Gastroesophageal sphincter (tissue), 4 donors: ENCODE measurements at regions not wholly inside any gene's neighbourhood (a gene's known extent, or its start where the extent isn't known, plus 50 kb on each side); places are given as distances from the start of the nearest gene placed in this dataset.

Experiments
- ATAC-seq: fragments of 150-250 bp; one replicate; pipeline ENCODE4 v1.9.1; 2016; ENCODE audit warnings: mild to moderate bottlenecking, moderate library complexity
- H3K27ac ChIP-seq, 4 donors: fragments of 200-600 bp; sonication (generic) in 3 of 4; 1 replicate in 3 of 4; 2 replicates in 1 of 4; pipeline ENCODE4 v1.5.1; 2016 to 2019
- H3K27me3 ChIP-seq: fragments of 200-600 bp; sonication (generic); one replicate; pipeline ENCODE4 v1.5.1; 2019
- H3K36me3 ChIP-seq, 2 donors: fragments of 200-600 bp; sonication (generic); one replicate each; pipeline ENCODE4 v1.5.1; 2019; ENCODE audit warnings: control low read depth in 1 of 2
- H3K4me1 ChIP-seq, 3 donors: fragments of 200-600 bp; sonication (generic); 1 replicate in 2 of 3; 2 replicates in 1 of 3; pipeline ENCODE4 v1.5.1; 2016 to 2019; ENCODE audit warnings: control low read depth in 2 of 3
- H3K4me3 ChIP-seq, 2 donors: fragments of 200-600 bp; sonication (generic); one replicate each; pipeline ENCODE4 v1.5.1; 2019; ENCODE audit warnings: mild to moderate bottlenecking in 1 of 2, moderate library complexity in 1 of 2
- H3K9me3 ChIP-seq, 3 donors: fragments of 200-600 bp; sonication (generic); one replicate each; pipeline ENCODE4 v1.5.1; 2017 to 2019; ENCODE audit warnings: control low read depth in 2 of 3
- EP300 ChIP-seq: sonication (generic); formaldehyde crosslinking; IDR thresholded peaks from one replicate; pipeline ENCODE4 v1.6.1; 2017; ENCODE audit warnings: antibody characterized with exemption, mild to moderate bottlenecking
- POLR2A ChIP-seq, 2 donors: fragments of 450-650 bp; IDR thresholded peaks; one replicate each; pipeline ENCODE4 v1.6.1; 2017; ENCODE audit warnings: antibody characterized with exemption in 2 of 2, mild to moderate bottlenecking in 2 of 2, moderate library complexity in 1 of 2
- POLR2AphosphoS5 ChIP-seq: sonication (generic); formaldehyde crosslinking; IDR thresholded peaks from one replicate; pipeline ENCODE4 v1.6.1; 2017; ENCODE audit warnings: antibody characterized with exemption
- WGBS, 2 donors: methylation state at CpG; one replicate each; pipeline ENCODE4 v1.1.5; 2018; ENCODE audit warnings: low coverage in 1 of 2; 5-methylcytosine and 5-hydroxymethylcytosine counted together
- TF ChIP-seq, protein P1 (sequence below), 4 experiments: fragments of 200-600 bp in 2 of 4; fragments of 450-650 bp in 2 of 4; sonication (generic) in 1 of 4; IDR thresholded peaks; one replicate each; pipeline ENCODE4 v1.5.1; 2017 to 2019; ENCODE audit warnings: antibody characterized with exemption in 4 of 4, mild to moderate bottlenecking in 2 of 4, moderate library complexity in 2 of 4

DNA sequence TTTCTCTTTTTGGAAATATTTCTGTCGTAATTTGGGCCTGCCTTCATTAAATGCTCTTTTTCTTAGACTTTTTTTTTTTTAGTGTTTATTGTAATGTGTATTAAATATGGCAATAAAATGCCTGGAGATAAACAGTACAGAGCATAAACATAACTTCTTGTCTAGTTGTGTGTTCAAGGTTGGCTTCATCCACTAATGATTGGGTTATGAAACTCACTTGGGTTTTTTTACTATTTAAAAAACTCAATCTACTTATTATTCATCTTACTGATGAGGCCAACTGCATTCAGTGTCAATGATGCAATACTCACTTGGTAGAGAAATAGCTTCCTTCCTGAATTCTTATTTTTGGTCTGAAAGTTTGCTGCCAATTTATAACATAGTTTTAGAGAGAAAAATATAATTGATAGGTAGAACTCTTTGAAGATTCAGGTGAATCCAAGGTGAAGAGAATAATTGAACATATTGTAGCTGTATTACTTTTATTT is 144.2 kb upstream of the NABP1 start:
- no peak for TF ChIP-seq POLR2A (IDR thresholded peaks at IDR 0.05)
- Histone ChIP-seq H3K9me3 (no peaks in the 10 kb centered on the region), H3K4me1 (no peaks in the 10 kb centered on the region), H3K4me3 (no peak overlapping the region), H3K36me3 (no peaks in the 10 kb centered on the region), H3K27me3 (no peaks in the 10 kb centered on the region), H3K27ac (no peak overlapping the region)
- ATAC-seq, result no peak
- WGBS, 2 donors, result 78 to 83% methylated on average over 1 of the region's 1 CpG

- 81 to 89% methylated on average over 4 of the region's 4 CpGs for WGBS, 2 donors
- no peak for TF ChIP-seq EP300
- TF ChIP-seq POLR2AphosphoS5, result no peak
- TF ChIP-seq, protein P1, sequence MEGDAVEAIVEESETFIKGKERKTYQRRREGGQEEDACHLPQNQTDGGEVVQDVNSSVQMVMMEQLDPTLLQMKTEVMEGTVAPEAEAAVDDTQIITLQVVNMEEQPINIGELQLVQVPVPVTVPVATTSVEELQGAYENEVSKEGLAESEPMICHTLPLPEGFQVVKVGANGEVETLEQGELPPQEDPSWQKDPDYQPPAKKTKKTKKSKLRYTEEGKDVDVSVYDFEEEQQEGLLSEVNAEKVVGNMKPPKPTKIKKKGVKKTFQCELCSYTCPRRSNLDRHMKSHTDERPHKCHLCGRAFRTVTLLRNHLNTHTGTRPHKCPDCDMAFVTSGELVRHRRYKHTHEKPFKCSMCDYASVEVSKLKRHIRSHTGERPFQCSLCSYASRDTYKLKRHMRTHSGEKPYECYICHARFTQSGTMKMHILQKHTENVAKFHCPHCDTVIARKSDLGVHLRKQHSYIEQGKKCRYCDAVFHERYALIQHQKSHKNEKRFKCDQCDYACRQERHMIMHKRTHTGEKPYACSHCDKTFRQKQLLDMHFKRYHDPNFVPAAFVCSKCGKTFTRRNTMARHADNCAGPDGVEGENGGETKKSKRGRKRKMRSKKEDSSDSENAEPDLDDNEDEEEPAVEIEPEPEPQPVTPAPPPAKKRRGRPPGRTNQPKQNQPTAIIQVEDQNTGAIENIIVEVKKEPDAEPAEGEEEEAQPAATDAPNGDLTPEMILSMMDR (IDR thresholded peaks at IDR 0.05), result no peak
- no peak for TF ChIP-seq POLR2A (IDR thresholded peaks at IDR 0.05)
- Histone ChIP-seq H3K36me3 (no peaks in the 10 kb centered on the region), H3K4me1 (no peaks in the 10 kb centered on the region), H3K27me3 (no peaks in the 10 kb centered on the region), H3K4me3 (no peak overlapping the region), H3K27ac (no peak overlapping the region), H3K9me3 (no peaks in the 10 kb centered on the region)
- no peak for ATAC-seq
These were observed 140.0 kb upstream of the NABP1 start for GRCh38 chr2:191537921-191538320.

DNA sequence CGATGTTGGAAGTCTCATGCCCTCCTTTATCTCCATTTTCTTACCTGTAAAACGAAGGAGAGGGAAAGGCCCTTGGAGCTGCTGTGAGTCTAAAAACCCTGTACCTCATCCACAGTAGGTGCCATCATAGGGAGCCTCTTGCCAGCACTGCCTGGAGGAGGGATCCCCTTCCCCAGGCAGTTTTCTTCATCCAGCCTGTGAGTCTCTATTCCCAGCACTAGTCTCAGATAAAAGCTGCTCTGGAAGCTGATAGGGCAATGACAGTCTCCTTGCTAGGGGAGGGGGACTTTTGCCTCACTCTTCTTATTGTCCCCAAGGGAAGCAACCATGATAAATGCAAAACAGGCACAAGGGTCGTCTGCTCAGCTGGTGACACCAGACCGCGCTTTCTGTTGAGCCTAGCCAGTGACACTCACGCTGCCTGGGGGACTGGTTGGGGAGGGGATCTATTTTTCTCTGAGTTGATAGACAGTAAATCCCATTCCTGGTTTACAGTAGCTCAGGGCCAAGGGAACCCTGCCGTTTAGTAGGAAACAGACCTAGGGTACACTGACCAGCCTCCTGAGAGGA is 139.5 kb upstream of the NABP1 start:
- TF ChIP-seq POLR2A (IDR thresholded peaks at IDR 0.05) (no peak), EP300 (no peak), POLR2AphosphoS5 (no peak)
- TF ChIP-seq, protein P1 (IDR thresholded peaks at IDR 0.05), result no peak
- Histone ChIP-seq H3K9me3 (no peaks in the 10 kb centered on the region), H3K36me3 (no peaks in the 10 kb centered on the region), H3K4me1 (no peaks in the 10 kb centered on the region), H3K4me3 (no peak overlapping the region), H3K27ac (no peak overlapping the region), H3K27me3 (no peaks in the 10 kb centered on the region)
- ATAC-seq, result no peak
- WGBS, 2 donors, result 55 to 71% methylated on average over 3 of the region's 7 CpGs

DNA sequence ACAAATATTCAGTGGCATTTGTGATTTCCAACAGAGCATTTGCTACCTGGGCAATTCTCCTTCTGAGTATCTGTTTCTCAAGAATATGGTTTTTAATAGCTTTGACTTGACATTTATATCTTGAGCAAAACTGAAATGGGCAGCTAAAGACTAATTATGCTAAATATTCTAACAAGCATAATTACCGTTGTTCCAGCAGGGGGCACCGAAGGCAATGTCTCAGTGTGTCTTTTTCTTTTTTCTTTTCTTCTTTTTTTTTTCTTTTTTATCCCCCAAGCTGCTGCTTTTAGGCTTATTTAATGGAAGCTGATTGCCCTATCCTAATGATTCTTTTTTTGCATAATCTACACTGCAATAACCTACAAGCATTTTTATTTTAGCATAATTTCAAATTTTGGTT is 138.9 kb upstream of the NABP1 start:
- H3K27ac ChIP-seq, result no peak overlapping the region
- 10 to 26% methylated on average over 2 of the region's 2 CpGs for WGBS, 2 donors
- H3K27me3 ChIP-seq, result no peaks in the 10 kb centered on the region
- TF ChIP-seq EP300 (no peak), POLR2AphosphoS5 (no peak), POLR2A (IDR thresholded peaks at IDR 0.05) (no peak)
- TF ChIP-seq, protein P1 (IDR thresholded peaks at IDR 0.05), result peak in 3 of 4 experiments; percentile 16 to 28 (median 26)
- ATAC-seq, result no peak
- H3K4me3 ChIP-seq, result no peak overlapping the region
- H3K4me1 ChIP-seq, result no peaks in the 10 kb centered on the region
- no peaks in the 10 kb centered on the region for H3K9me3 ChIP-seq
- H3K36me3 ChIP-seq, result no peaks in the 10 kb centered on the region

- Histone ChIP-seq H3K36me3 (no peaks in the 10 kb centered on the region), H3K27ac (no peak overlapping the region), H3K4me3 (no peak overlapping the region), H3K27me3 (no peaks in the 10 kb centered on the region), H3K9me3 (peaks cover 0 to 6% (median 0%) of the 10 kb centered on the region in 3 donors), H3K4me1 (no peaks in the 10 kb centered on the region)
- WGBS, 2 donors, result 100% methylated on average over 1 of the region's 2 CpGs; no CpG with 5 or more reads in 1 of the 2 donors
- TF ChIP-seq, protein P1 (IDR thresholded peaks at IDR 0.05), result no peak
- TF ChIP-seq POLR2A (IDR thresholded peaks at IDR 0.05) (no peak), EP300 (no peak), POLR2AphosphoS5 (no peak)
- ATAC-seq, result no peak
These were observed 137.3 kb upstream of the NABP1 start for GRCh38 chr2:191540681-191541080.
